GM21390 (cell line): ENCODE measurements at regions not wholly inside any gene's neighbourhood (a gene's known extent, or its start where the extent isn't known, plus 50 kb on each side); places are given as distances from the start of the nearest gene placed in this dataset.

Source experiments
- ATAC-seq: cut with Tn5 transposase; IDR thresholded peaks from one replicate; pipeline ENCODE4 v1.9.1; 2021; ENCODE audit not compliant: unreplicated experiment

GRCh38 chr9:7961076-7961475 is 161.5 kb upstream of the DMAC1 start:
- ATAC-seq = no peak

- ATAC-seq = no peak
These were observed 160.9 kb upstream of the DMAC1 start for GRCh38 chr9:7960320-7961050.

- no peak for ATAC-seq
These were observed 158.2 kb upstream of the DMAC1 start for GRCh38 chr9:7957803-7958202.

- no peak for ATAC-seq
These were observed 148.0 kb upstream of the DMAC1 start for GRCh38 chr9:7947577-7947976.

- no peak for ATAC-seq
These were observed 146.9 kb upstream of the DMAC1 start for GRCh38 chr9:7946458-7946857.

GRCh38 chr9:7944572-7944971 is 145.0 kb upstream of the DMAC1 start:
- ATAC-seq = no peak

- no peak for ATAC-seq
These were observed 138.3 kb upstream of the DMAC1 start for GRCh38 chr9:7937761-7938491.

GRCh38 chr9:7936996-7937395 is 137.4 kb upstream of the DMAC1 start:
- ATAC-seq = no peak

GRCh38 chr9:7936163-7936562 is 136.6 kb upstream of the DMAC1 start:
- ATAC-seq = no peak

GRCh38 chr9:7935681-7936080 is 136.1 kb upstream of the DMAC1 start:
- ATAC-seq = peak; percentile 82

GRCh38 chr9:7932767-7933166 is 133.2 kb upstream of the DMAC1 start:
- no peak for ATAC-seq

- no peak for ATAC-seq
These were observed 131.0 kb upstream of the DMAC1 start for GRCh38 chr9:7930613-7931012.

- ATAC-seq = no peak
These were observed 122.1 kb upstream of the DMAC1 start for GRCh38 chr9:7921545-7922197.

GRCh38 chr9:7912037-7912535 is 112.5 kb upstream of the DMAC1 start:
- ATAC-seq = no peak

GRCh38 chr9:7910426-7911020 is 110.9 kb upstream of the DMAC1 start:
- no peak for ATAC-seq

GRCh38 chr9:7909537-7909936 is 110.0 kb upstream of the DMAC1 start:
- ATAC-seq = no peak

- ATAC-seq = no peak
These were observed 108.2 kb upstream of the DMAC1 start for GRCh38 chr9:7907551-7908337.

GRCh38 chr9:7906783-7907550 is 107.4 kb upstream of the DMAC1 start:
- ATAC-seq = no peak

- no peak for ATAC-seq
These were observed 102.0 kb upstream of the DMAC1 start for GRCh38 chr9:7901621-7902020.

GRCh38 chr9:7900541-7900940 is 101.0 kb upstream of the DMAC1 start:
- ATAC-seq = no peak
